ENCODE measurements at regions not wholly inside any gene's neighbourhood (a gene's known extent, or its start where the extent isn't known, plus 50 kb on each side); places are given as distances from the start of the nearest gene placed in this dataset.

GRCh38 chr6:147870506-147871110 is 362.1 kb downstream of the SAMD5 start:
- DNase-seq, result no peak

GRCh38 chr6:147872002-147872401 is 363.5 kb downstream of the SAMD5 start:
- DNase-seq, result no peak

- no peak for DNase-seq
These were observed 365.3 kb downstream of the SAMD5 start for GRCh38 chr6:147873816-147874215.

- DNase-seq, result no peak
These were observed 365.8 kb downstream of the SAMD5 start for GRCh38 chr6:147874322-147874721.

GRCh38 chr6:147879031-147879580 is 370.6 kb downstream of the SAMD5 start:
- DNase-seq, result no peak

- DNase-seq, result no peak
These were observed 372.9 kb downstream of the SAMD5 start for GRCh38 chr6:147881432-147881831.

GRCh38 chr6:147888374-147888773 is 379.9 kb downstream of the SAMD5 start:
- no peak for DNase-seq

- no peak for DNase-seq
These were observed 383.2 kb downstream of the SAMD5 start for GRCh38 chr6:147891671-147892070.

- no peak for DNase-seq
These were observed 384.0 kb downstream of the SAMD5 start for GRCh38 chr6:147892476-147892875.

- no peak for DNase-seq
These were observed 386.8 kb downstream of the SAMD5 start for GRCh38 chr6:147895272-147895671.

GRCh38 chr6:147900247-147900830 is 391.8 kb downstream of the SAMD5 start:
- DNase-seq, result no peak

- DNase-seq, result no peak
These were observed 394.8 kb downstream of the SAMD5 start for GRCh38 chr6:147903321-147903720.

GRCh38 chr6:147903931-147904330 is 395.4 kb downstream of the SAMD5 start:
- no peak for DNase-seq

GRCh38 chr6:147904416-147904815 is 395.9 kb downstream of the SAMD5 start:
- DNase-seq, result no peak

GRCh38 chr6:147905711-147906110 is 397.2 kb downstream of the SAMD5 start:
- DNase-seq, result no peak

GRCh38 chr6:147906361-147906760 is 397.9 kb downstream of the SAMD5 start:
- no peak for DNase-seq

GRCh38 chr6:147909640-147910039 is 401.1 kb downstream of the SAMD5 start:
- no peak for DNase-seq

- DNase-seq, result no peak
These were observed 401.8 kb downstream of the SAMD5 start for GRCh38 chr6:147910281-147910680.

GRCh38 chr6:147911057-147911456 is 402.6 kb downstream of the SAMD5 start:
- no peak for DNase-seq

GRCh38 chr6:147911686-147912085 is 403.2 kb downstream of the SAMD5 start:
- no peak for DNase-seq

- DNase-seq, result no peak
These were observed 414.3 kb downstream of the SAMD5 start for GRCh38 chr6:147922799-147923198.

GRCh38 chr6:147924598-147924997 is 416.1 kb downstream of the SAMD5 start:
- no peak for DNase-seq

GRCh38 chr6:147925826-147926225 is 416.8 kb upstream of the SASH1 start:
- no peak for DNase-seq

GRCh38 chr6:147930745-147931144 is 411.9 kb upstream of the SASH1 start:
- DNase-seq, result no peak

- DNase-seq, result no peak
These were observed 409.4 kb upstream of the SASH1 start for GRCh38 chr6:147933224-147933623.

All from activated CD4-positive, alpha-beta T cell treated with anti-CD3 and anti-CD28 coated beads for 48 hours (primary cell).